ENCODE measurements at regions not wholly inside any gene's neighbourhood (a gene's known extent, or its start where the extent isn't known, plus 50 kb on each side); places are given as distances from the start of the nearest gene placed in this dataset.

DNA sequence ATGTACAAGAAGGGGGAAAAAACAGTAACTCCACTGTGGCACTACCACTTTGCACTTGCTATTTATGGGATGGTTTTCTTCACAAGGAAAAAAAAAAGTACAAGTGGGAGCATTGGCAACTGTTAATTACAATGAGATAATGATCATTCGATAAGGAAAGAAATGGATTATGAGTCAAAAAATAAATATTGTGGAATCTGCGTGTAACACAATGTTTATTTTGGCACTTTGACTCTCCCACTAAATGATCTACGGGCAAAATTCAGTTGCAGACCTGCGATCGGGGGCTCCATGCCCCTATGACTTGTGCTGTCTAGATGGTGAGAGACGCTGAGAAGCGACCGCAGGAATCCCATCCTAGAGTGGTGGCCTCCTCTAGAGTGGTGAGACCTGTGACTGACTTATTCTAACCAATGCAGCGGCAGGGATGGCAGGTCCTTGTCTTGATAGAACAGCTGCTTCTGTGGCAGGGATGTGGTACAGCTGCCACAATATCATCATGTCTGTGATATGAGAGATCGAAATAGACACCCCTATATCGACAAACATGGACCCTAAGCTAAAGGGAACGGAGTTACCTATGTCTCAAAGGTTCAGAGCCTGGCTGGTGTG, 345.0 kb upstream of the KLF6 start:
- DNase-seq = no peak
- Histone ChIP-seq H3K79me2 (ENCODE audit: insufficient read depth, low read length) (no peaks in the 10 kb centered on the region), H2AK5ac (ENCODE audit: insufficient read length, low read length) (no peak overlapping the region), H3K18ac (ENCODE audit: insufficient read length, low read depth, low read length) (no peak overlapping the region), H4K5ac (ENCODE audit: insufficient read length, low read depth, low read length) (no peak overlapping the region), H3K27me3 (ENCODE audit: insufficient read depth, low read length) (no peaks in the 10 kb centered on the region), H4K8ac (replicated peaks; ENCODE audit: insufficient read length, low read depth, low read length) (no peak overlapping the region), H4K20me1 (ENCODE audit: control insufficient read depth, insufficient read depth, insufficient read length) (no peaks in the 10 kb centered on the region), H2BK120ac (ENCODE audit: low read depth, low read length, poor library complexity, severe bottlenecking) (no peak overlapping the region), H2BK20ac (ENCODE audit: low read depth, low read length, poor library complexity, severe bottlenecking) (no peak overlapping the region), H3K27ac (ENCODE audit: insufficient read length, low read depth, low read length) (no peak overlapping the region), H2BK5ac (ENCODE audit: insufficient read length, low read length) (no peak overlapping the region), H2AFZ (ENCODE audit: low read length) (no peak overlapping the region), H2BK12ac (ENCODE audit: insufficient read length, low read depth, low read length) (no peak overlapping the region), H3K4me1 (ENCODE audit: insufficient read depth, low read length) (no peaks in the 10 kb centered on the region), H2BK15ac (ENCODE audit: low read depth, low read length) (no peak overlapping the region), H3K23me2 (ENCODE audit: insufficient read length, low read depth, low read length, poor library complexity, severe bottlenecking) (no peaks in the 10 kb centered on the region), H3T11ph (ENCODE audit: low read length) (no peak overlapping the region), H3K79me1 (ENCODE audit: insufficient read depth, low read depth, low read length, poor library complexity, severe bottlenecking) (no peaks in the 10 kb centered on the region), H4K91ac (ENCODE audit: insufficient read length, low read depth, low read length) (no peak overlapping the region), H3K56ac (ENCODE audit: insufficient read length, low read depth, low read length) (no peak overlapping the region), H3K9ac (ENCODE audit: extremely low read depth, insufficient read length, low read length) (no peak overlapping the region), H3K23ac (ENCODE audit: insufficient read length, low read depth, low read length) (no peak overlapping the region), H3K4ac (ENCODE audit: low read depth, low read length) (no peak overlapping the region), H3K4me2 (ENCODE audit: insufficient read depth, insufficient read length, low read length) (no peak overlapping the region), H3K9me3 (ENCODE audit: control insufficient read depth, low read depth, low read length) (no peaks in the 10 kb centered on the region), H3K14ac (ENCODE audit: insufficient read depth, low read length) (no peak overlapping the region)
- TF ChIP-seq, protein P1, sequence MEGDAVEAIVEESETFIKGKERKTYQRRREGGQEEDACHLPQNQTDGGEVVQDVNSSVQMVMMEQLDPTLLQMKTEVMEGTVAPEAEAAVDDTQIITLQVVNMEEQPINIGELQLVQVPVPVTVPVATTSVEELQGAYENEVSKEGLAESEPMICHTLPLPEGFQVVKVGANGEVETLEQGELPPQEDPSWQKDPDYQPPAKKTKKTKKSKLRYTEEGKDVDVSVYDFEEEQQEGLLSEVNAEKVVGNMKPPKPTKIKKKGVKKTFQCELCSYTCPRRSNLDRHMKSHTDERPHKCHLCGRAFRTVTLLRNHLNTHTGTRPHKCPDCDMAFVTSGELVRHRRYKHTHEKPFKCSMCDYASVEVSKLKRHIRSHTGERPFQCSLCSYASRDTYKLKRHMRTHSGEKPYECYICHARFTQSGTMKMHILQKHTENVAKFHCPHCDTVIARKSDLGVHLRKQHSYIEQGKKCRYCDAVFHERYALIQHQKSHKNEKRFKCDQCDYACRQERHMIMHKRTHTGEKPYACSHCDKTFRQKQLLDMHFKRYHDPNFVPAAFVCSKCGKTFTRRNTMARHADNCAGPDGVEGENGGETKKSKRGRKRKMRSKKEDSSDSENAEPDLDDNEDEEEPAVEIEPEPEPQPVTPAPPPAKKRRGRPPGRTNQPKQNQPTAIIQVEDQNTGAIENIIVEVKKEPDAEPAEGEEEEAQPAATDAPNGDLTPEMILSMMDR (conservative IDR thresholded peaks at IDR 0.05) = no peak
- peaks cover 0 to 7% (median 5%) of the 10 kb centered on the region in 3 experiments; a peak in 2 of 7 replicates for H3K36me3 Mint-ChIP-seq (ENCODE audit: insufficient read depth in 1 of 3, low read depth in 3 of 3)
- no peak overlapping the region; a peak in 1 of 7 replicates for H3K27ac Mint-ChIP-seq
- H3K4me3 Mint-ChIP-seq = no peak overlapping the region
- H3K27me3 Mint-ChIP-seq (ENCODE audit: low read depth) = no peaks in the 10 kb centered on the region
- peaks cover 4 to 20% of the 10 kb centered on the region in 2 experiments for H3K4me1 Mint-ChIP-seq
- H3K9me3 Mint-ChIP-seq = peaks cover 4 to 12% of the 10 kb centered on the region in 2 experiments; a peak in 4 of 5 replicates
- WGBS (ENCODE audit: extremely low coverage, insufficient read length, low lambda C conversion rate) = no CpG with 5 or more reads among the region's 12 CpGs
